ENCODE measurements at regions not wholly inside any gene's neighbourhood (a gene's known extent, or its start where the extent isn't known, plus 50 kb on each side); places are given as distances from the start of the nearest gene placed in this dataset.

DNA sequence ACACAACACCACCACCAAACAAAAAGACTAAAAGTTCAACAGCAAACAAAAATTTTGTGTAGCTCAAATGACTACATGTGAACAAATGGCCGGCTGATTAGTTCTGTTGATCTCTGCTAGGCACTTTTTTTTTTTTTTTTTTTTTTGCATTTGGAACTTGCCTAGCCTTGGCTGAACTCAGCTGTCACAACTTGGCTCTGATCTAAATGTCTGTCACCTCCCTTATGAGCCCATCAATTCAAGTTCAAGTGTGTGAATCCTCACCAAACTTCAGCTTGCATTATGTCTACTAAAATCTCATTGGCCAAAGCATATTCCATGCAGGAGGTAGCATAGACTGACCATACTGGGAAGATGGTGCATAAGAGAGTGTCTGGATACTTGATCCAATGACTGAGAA, 606.5 kb upstream of the ADGRL4 start (continued):
- TF ChIP-seq REST (IDR thresholded peaks at IDR 0.05) (no peak), EGR1 (IDR thresholded peaks at IDR 0.05; ENCODE audit: low read depth in 2 of 2) (no peak), CTCF (IDR thresholded peaks at IDR 0.05; ENCODE audit: low read depth, low read length, missing input control) (no peak), HNF4A (conservative IDR thresholded peaks at IDR 0.05) (no peak), SP1 (IDR thresholded peaks at IDR 0.05) (no peak), JUND (IDR thresholded peaks at IDR 0.05) (no peak), FOXA1 (IDR thresholded peaks at IDR 0.05) (no peak)

GRCh38 chr1:79604490-79605198, 598.1 kb upstream of the ADGRL4 start:
- no peak overlapping the region for H3K4me3 ChIP-seq (ENCODE audit: low read depth in 1 of 3, low read length in 3 of 3)
- no peaks in the 10 kb centered on the region for H3K36me3 ChIP-seq (ENCODE audit: control insufficient read depth in 4 of 4, insufficient read depth in 3 of 4, low read depth in 1 of 4, low read length in 3 of 4)
- TF ChIP-seq EGR1 (IDR thresholded peaks at IDR 0.05; ENCODE audit: low read depth in 2 of 2): no peak
- TF ChIP-seq HNF4A (conservative IDR thresholded peaks at IDR 0.05): no peak
- no peak for TF ChIP-seq MAX (IDR thresholded peaks at IDR 0.05)
- TF ChIP-seq HNF4G (IDR thresholded peaks at IDR 0.05): no peak
- no peak for TF ChIP-seq JUND (IDR thresholded peaks at IDR 0.05)
- no peak for DNase-seq (ENCODE audit: low spot score)
- no peaks in the 10 kb centered on the region for H3K27me3 ChIP-seq (ENCODE audit: control insufficient read depth in 4 of 4, insufficient read depth in 4 of 4, low read length in 3 of 4)
- H3K27ac ChIP-seq (ENCODE audit: low read depth in 1 of 2, low read length in 2 of 2): no peak overlapping the region
- 37% methylated on average over 9 of the region's 9 CpGs for WGBS
- no peak overlapping the region for H3K9ac ChIP-seq (ENCODE audit: low read depth in 1 of 2, low read length in 2 of 2)
- H3K9me3 ChIP-seq (ENCODE audit: control insufficient read depth in 4 of 4, low read length in 3 of 4): no peaks in the 10 kb centered on the region
- no peaks in the 10 kb centered on the region for H3K4me1 ChIP-seq (ENCODE audit: control insufficient read depth in 4 of 4, insufficient read depth in 4 of 4, low read length in 3 of 4)

GRCh38 chr1:79603843-79604242, 597.3 kb upstream of the ADGRL4 start:
- no peak overlapping the region for H3K4me3 ChIP-seq (ENCODE audit: low read depth in 1 of 3, low read length in 3 of 3)
- DNase-seq (ENCODE audit: low spot score): no peak
- no peaks in the 10 kb centered on the region for H3K36me3 ChIP-seq (ENCODE audit: control insufficient read depth in 4 of 4, insufficient read depth in 3 of 4, low read depth in 1 of 4, low read length in 3 of 4)
- no peak overlapping the region for H3K27ac ChIP-seq (ENCODE audit: low read depth in 1 of 2, low read length in 2 of 2)
- no peaks in the 10 kb centered on the region for H3K27me3 ChIP-seq (ENCODE audit: control insufficient read depth in 4 of 4, insufficient read depth in 4 of 4, low read length in 3 of 4)
- H3K9ac ChIP-seq (ENCODE audit: low read depth in 1 of 2, low read length in 2 of 2): no peak overlapping the region
- no peaks in the 10 kb centered on the region for H3K9me3 ChIP-seq (ENCODE audit: control insufficient read depth in 4 of 4, low read length in 3 of 4)
- TF ChIP-seq EGR1 (IDR thresholded peaks at IDR 0.05; ENCODE audit: low read depth in 2 of 2) (no peak), REST (IDR thresholded peaks at IDR 0.05) (no peak)
- WGBS: 73% methylated on average over 2 of the region's 2 CpGs
- H3K4me1 ChIP-seq (ENCODE audit: control insufficient read depth in 4 of 4, insufficient read depth in 4 of 4, low read length in 3 of 4): no peaks in the 10 kb centered on the region

All from liver (tissue), 8 donors.